ENCODE measurements at regions not wholly inside any gene's neighbourhood (a gene's known extent, or its start where the extent isn't known, plus 50 kb on each side); places are given as distances from the start of the nearest gene placed in this dataset.

DNA sequence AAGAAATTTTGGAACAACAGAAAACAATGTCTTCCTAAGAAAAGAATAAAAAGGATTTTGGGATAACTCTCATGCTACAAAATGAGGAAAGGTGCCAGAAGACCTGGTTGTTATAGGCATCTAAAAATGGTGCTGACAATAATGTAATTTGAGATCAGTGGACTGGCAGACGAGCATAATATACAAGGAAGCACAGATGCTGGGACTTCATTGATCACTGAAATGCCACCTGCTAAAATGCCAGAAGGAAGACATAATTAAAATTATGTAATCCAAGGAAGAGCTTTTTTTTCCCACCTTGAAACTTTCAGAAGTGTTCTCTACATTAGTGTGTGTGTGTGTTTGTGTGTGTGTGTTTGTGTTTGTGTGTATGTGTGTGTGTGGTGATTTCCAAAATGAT is 535.9 kb downstream of the XIRP2 start:
- H3K9me2 ChIP-seq (ENCODE audit: insufficient read depth, low read length), result no peaks in the 10 kb centered on the region
- no peak overlapping the region for H3K4me3 ChIP-seq (ENCODE audit: low read length)
- H3K4me2 ChIP-seq (ENCODE audit: low read length), result no peak overlapping the region
- no peak overlapping the region for H3K27ac ChIP-seq (ENCODE audit: low read length)
- no peaks in the 10 kb centered on the region for H3K27me3 ChIP-seq (ENCODE audit: insufficient read depth, low read depth, low read length)
- no peaks in the 10 kb centered on the region for H3F3A ChIP-seq (ENCODE audit: insufficient read depth, low read length, poor library complexity, severe bottlenecking)
- H2AFZ ChIP-seq (ENCODE audit: low read depth, low read length), result no peak overlapping the region
- H3K36me3 ChIP-seq (ENCODE audit: insufficient read depth, low read length), result no peaks in the 10 kb centered on the region
- H4K20me1 ChIP-seq (ENCODE audit: insufficient read depth), result no peaks in the 10 kb centered on the region
- TF ChIP-seq, protein P1, sequence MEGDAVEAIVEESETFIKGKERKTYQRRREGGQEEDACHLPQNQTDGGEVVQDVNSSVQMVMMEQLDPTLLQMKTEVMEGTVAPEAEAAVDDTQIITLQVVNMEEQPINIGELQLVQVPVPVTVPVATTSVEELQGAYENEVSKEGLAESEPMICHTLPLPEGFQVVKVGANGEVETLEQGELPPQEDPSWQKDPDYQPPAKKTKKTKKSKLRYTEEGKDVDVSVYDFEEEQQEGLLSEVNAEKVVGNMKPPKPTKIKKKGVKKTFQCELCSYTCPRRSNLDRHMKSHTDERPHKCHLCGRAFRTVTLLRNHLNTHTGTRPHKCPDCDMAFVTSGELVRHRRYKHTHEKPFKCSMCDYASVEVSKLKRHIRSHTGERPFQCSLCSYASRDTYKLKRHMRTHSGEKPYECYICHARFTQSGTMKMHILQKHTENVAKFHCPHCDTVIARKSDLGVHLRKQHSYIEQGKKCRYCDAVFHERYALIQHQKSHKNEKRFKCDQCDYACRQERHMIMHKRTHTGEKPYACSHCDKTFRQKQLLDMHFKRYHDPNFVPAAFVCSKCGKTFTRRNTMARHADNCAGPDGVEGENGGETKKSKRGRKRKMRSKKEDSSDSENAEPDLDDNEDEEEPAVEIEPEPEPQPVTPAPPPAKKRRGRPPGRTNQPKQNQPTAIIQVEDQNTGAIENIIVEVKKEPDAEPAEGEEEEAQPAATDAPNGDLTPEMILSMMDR (IDR thresholded peaks at IDR 0.05; ENCODE audit: poor library complexity, severe bottlenecking), result no peak
- no peak for TF ChIP-seq MXI1 (conservative IDR thresholded peaks at IDR 0.05; ENCODE audit: poor library complexity, severe bottlenecking)
- no peak for TF ChIP-seq EP300 (conservative IDR thresholded peaks at IDR 0.05; ENCODE audit: poor library complexity, severe bottlenecking)
- TF ChIP-seq RAD21 (conservative IDR thresholded peaks at IDR 0.05), result no peak
- TF ChIP-seq EZH2 (IDR thresholded peaks at IDR 0.05; ENCODE audit: borderline replicate concordance, insufficient read depth, low read length, poor library complexity, severe bottlenecking), result no peak
- TF ChIP-seq, protein P2, sequence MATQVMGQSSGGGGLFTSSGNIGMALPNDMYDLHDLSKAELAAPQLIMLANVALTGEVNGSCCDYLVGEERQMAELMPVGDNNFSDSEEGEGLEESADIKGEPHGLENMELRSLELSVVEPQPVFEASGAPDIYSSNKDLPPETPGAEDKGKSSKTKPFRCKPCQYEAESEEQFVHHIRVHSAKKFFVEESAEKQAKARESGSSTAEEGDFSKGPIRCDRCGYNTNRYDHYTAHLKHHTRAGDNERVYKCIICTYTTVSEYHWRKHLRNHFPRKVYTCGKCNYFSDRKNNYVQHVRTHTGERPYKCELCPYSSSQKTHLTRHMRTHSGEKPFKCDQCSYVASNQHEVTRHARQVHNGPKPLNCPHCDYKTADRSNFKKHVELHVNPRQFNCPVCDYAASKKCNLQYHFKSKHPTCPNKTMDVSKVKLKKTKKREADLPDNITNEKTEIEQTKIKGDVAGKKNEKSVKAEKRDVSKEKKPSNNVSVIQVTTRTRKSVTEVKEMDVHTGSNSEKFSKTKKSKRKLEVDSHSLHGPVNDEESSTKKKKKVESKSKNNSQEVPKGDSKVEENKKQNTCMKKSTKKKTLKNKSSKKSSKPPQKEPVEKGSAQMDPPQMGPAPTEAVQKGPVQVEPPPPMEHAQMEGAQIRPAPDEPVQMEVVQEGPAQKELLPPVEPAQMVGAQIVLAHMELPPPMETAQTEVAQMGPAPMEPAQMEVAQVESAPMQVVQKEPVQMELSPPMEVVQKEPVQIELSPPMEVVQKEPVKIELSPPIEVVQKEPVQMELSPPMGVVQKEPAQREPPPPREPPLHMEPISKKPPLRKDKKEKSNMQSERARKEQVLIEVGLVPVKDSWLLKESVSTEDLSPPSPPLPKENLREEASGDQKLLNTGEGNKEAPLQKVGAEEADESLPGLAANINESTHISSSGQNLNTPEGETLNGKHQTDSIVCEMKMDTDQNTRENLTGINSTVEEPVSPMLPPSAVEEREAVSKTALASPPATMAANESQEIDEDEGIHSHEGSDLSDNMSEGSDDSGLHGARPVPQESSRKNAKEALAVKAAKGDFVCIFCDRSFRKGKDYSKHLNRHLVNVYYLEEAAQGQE (IDR thresholded peaks at IDR 0.05; ENCODE audit: borderline replicate concordance), result no peak
- no peak for TF ChIP-seq POLR2AphosphoS5 (IDR thresholded peaks at IDR 0.05)
- H3K79me2 ChIP-seq (replicated peaks; ENCODE audit: insufficient read depth, low read length), result no peaks in the 10 kb centered on the region
- no peak overlapping the region for H3K9ac ChIP-seq (ENCODE audit: low read length)
- no peaks in the 10 kb centered on the region for H3K9me3 ChIP-seq (ENCODE audit: low read length)

DNA sequence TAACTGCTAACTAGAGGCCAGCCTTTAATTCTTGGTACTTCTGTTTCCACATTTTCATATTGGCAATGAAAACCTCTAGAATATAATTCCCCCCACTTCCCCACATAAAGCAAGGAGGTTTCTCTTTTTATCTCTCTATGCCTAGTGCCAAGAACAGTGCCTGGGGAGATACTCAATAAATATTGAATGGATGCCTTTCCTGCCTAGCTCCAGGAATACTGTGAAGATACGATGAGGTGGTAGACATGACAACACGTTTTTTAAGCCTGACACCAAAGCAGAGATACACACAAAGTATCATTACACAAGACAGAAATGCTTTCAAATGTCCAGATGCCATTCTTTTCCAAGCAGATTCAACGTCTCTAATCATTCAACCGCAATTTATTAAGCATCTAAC is 535.5 kb downstream of the XIRP2 start:
- Histone ChIP-seq H3K36me3 (ENCODE audit: insufficient read depth, low read length) (no peaks in the 10 kb centered on the region), H3K9me3 (ENCODE audit: low read length) (no peaks in the 10 kb centered on the region), H3K4me3 (ENCODE audit: low read length) (no peak overlapping the region), H2AFZ (ENCODE audit: low read depth, low read length) (no peak overlapping the region), H3K27me3 (ENCODE audit: insufficient read depth, low read depth, low read length) (no peaks in the 10 kb centered on the region), H3K9ac (ENCODE audit: low read length) (no peak overlapping the region), H4K20me1 (ENCODE audit: insufficient read depth) (no peaks in the 10 kb centered on the region), H3K4me2 (ENCODE audit: low read length) (no peak overlapping the region), H3K79me2 (replicated peaks; ENCODE audit: insufficient read depth, low read length) (no peaks in the 10 kb centered on the region), H3K9me2 (ENCODE audit: insufficient read depth, low read length) (no peaks in the 10 kb centered on the region), H3K27ac (ENCODE audit: low read length) (no peak overlapping the region), H3F3A (ENCODE audit: insufficient read depth, low read length, poor library complexity, severe bottlenecking) (no peaks in the 10 kb centered on the region)
- TF ChIP-seq, protein P2 (IDR thresholded peaks at IDR 0.05; ENCODE audit: borderline replicate concordance), result no peak
- TF ChIP-seq, protein P1 (IDR thresholded peaks at IDR 0.05; ENCODE audit: poor library complexity, severe bottlenecking), result no peak
- no peak for TF ChIP-seq MXI1 (conservative IDR thresholded peaks at IDR 0.05; ENCODE audit: poor library complexity, severe bottlenecking)
- TF ChIP-seq POLR2AphosphoS5 (IDR thresholded peaks at IDR 0.05), result no peak
- no peak for TF ChIP-seq EZH2 (IDR thresholded peaks at IDR 0.05; ENCODE audit: borderline replicate concordance, insufficient read depth, low read length, poor library complexity, severe bottlenecking)

All from neural cell (in vitro differentiated cells).